Brain microvascular endothelial cell (primary cell): ENCODE measurements at regions not wholly inside any gene's neighbourhood (a gene's known extent, or its start where the extent isn't known, plus 50 kb on each side); places are given as distances from the start of the nearest gene placed in this dataset.

ENCODE experiments used
- DNase-seq: peaks from one replicate; pipeline ENCODE4 v3.0.0-alpha.2; 2020
- H3K27ac ChIP-seq: fragments of 250-450 bp; sonication (Bioruptor Pico); 2 replicates; pipeline ENCODE4 v1.5.1; 2020; ENCODE audit warnings: mild to moderate bottlenecking, moderate library complexity
- H3K27me3 ChIP-seq: fragments of 250-450 bp; sonication (Bioruptor Pico); replicated peaks from 2 replicates; pipeline ENCODE4 v1.5.1; 2020; ENCODE audit warnings: mild to moderate bottlenecking
- H3K36me3 ChIP-seq: fragments of 250-450 bp; sonication (Bioruptor Pico); replicated peaks from 2 replicates; pipeline ENCODE4 v1.5.1; 2020; ENCODE audit warnings: mild to moderate bottlenecking
- H3K4me3 ChIP-seq: 2 replicates; pipeline ENCODE4 v1.5.1; 2011; ENCODE audit warnings: low read depth, mild to moderate bottlenecking, control low read depth, low read length, moderate library complexity
- in situ Hi-C: cut with HindIII; loops from 2 replicates; pipeline ENCODE4 v1.10.0; 2017; ENCODE audit warnings: low sequenced_read_pairs, low pct_ligation_motif_present
- TF ChIP-seq, protein P1 (sequence below): IDR thresholded peaks from 2 replicates; pipeline ENCODE4 v1.5.1; 2011; ENCODE audit warnings: low read depth, mild to moderate bottlenecking, moderate library complexity, low read length, control low read depth, inconsistent platforms; ENCODE audit errors: missing control alignments

DNA sequence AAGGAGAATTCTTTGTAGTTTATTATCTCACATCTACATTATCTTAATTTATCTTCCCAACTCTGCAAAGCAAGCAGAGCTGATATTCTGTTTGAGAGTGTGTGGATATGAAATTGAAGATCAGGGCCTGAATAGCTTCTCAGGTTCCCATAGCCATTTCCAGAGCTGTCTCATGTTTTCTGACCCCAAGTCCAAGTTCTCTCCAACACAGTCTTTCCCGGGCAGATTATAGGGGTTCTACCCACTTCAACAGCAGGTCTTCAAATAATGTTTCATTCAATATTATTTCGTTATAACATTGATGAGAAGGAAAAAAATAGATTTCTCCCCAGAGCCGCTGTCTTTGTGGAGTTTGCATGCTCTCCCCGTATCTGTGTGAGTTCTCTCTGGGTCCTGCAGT, 234.9 kb downstream of the ENC1 start:
- Histone ChIP-seq H3K36me3 (no peaks in the 10 kb centered on the region), H3K4me3 (no peak overlapping the region), H3K27me3 (no peaks in the 10 kb centered on the region), H3K27ac (no peak overlapping the region)
- TF ChIP-seq, protein P1, sequence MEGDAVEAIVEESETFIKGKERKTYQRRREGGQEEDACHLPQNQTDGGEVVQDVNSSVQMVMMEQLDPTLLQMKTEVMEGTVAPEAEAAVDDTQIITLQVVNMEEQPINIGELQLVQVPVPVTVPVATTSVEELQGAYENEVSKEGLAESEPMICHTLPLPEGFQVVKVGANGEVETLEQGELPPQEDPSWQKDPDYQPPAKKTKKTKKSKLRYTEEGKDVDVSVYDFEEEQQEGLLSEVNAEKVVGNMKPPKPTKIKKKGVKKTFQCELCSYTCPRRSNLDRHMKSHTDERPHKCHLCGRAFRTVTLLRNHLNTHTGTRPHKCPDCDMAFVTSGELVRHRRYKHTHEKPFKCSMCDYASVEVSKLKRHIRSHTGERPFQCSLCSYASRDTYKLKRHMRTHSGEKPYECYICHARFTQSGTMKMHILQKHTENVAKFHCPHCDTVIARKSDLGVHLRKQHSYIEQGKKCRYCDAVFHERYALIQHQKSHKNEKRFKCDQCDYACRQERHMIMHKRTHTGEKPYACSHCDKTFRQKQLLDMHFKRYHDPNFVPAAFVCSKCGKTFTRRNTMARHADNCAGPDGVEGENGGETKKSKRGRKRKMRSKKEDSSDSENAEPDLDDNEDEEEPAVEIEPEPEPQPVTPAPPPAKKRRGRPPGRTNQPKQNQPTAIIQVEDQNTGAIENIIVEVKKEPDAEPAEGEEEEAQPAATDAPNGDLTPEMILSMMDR = no peak
- no peak for DNase-seq
- in situ Hi-C loops = no loop called here

DNA sequence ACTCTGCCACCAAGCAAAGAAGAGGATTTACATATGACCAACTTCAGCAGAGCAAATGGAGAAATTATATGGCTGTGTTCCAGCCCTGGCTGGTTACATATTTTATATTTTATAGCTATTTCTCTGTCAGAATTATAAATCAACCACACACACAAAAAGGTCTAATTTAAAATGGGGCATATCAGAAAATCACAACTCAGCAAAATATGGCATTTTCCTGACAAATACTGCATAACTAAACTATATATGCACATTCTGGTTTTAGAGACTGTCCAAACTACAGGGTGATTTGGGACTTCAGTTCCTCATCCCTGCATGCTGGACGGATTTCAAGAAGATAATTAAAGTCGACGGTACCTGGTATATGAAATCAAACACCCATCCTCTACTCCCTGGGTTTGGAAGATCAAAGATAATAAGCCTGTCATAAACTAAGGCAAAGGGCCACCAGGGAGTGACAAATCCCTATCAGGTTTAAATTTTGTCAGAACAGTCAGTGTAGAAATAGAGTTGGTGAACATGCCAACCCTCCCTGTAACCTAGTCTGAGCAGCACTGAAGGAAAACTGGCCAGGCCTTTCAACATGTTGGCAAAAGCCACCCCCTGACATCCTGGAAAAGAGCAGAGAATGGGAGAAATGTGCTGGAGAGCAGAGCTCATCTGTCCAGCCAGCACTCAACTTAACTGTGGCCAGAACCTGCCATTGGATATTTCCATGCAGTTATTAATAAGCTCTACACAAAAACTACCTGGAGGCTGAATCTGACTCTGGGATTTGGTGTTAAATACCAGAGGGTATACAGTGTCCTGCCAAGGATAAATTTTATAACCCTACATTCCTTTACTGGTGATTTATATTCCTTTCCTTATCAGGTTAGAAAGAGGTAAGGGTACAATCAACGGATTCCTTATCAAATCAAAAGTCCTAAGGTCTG, 235.7 kb downstream of the ENC1 start:
- H3K27me3 ChIP-seq = no peaks in the 10 kb centered on the region
- DNase-seq = no peak
- H3K4me3 ChIP-seq = no peak overlapping the region
- H3K27ac ChIP-seq = no peak overlapping the region
- TF ChIP-seq, protein P1 = no peak
- in situ Hi-C loops = no loop called here
- no peaks in the 10 kb centered on the region for H3K36me3 ChIP-seq

DNA sequence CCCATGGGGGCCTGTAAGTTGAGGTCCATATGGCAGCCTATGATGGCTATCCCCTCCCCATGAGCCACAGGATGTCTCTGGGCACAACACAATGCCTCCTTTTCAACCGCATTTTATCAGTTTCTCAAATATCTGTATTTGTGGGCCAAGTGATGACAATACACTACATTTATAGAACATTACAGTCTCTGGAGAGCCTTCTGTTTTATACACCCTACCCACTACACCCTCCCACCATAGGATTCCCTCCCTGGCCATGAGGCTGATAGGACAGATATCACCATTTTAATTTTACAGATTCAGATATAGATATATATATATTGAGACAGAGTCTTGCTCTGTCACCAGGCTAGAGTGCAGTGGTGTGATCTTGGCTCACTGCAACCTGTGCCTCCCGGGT, 236.8 kb downstream of the ENC1 start:
- in situ Hi-C loops = no loop called here
- H3K27me3 ChIP-seq = no peaks in the 10 kb centered on the region
- no peaks in the 10 kb centered on the region for H3K36me3 ChIP-seq
- TF ChIP-seq, protein P1 = no peak
- DNase-seq = no peak
- no peak overlapping the region for H3K27ac ChIP-seq
- H3K4me3 ChIP-seq = no peak overlapping the region

DNA sequence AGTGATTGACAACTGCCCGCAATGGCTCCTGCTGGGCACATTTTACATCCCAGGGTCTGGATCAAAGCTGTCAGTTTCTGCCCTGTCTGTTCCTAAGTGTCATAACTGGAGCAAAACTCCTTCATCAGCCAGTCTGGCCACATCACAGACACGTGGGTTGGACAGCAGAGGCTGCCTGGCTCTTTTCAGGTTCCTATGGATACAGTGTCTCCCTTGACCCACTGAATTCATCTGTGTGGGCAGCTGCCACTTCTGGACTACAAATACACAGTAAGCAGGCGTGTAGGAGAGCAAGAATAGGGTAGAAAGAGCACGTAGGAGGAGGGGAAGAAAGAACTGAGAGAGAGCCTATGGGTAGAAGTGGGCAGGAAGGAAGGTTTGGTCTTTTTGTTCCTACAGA, 238.0 kb downstream of the ENC1 start:
- TF ChIP-seq, protein P1 = no peak
- H3K36me3 ChIP-seq = no peaks in the 10 kb centered on the region
- DNase-seq = no peak
- no peaks in the 10 kb centered on the region for H3K27me3 ChIP-seq
- no peak overlapping the region for H3K4me3 ChIP-seq
- in situ Hi-C loops = no loop called here
- no peak overlapping the region for H3K27ac ChIP-seq

DNA sequence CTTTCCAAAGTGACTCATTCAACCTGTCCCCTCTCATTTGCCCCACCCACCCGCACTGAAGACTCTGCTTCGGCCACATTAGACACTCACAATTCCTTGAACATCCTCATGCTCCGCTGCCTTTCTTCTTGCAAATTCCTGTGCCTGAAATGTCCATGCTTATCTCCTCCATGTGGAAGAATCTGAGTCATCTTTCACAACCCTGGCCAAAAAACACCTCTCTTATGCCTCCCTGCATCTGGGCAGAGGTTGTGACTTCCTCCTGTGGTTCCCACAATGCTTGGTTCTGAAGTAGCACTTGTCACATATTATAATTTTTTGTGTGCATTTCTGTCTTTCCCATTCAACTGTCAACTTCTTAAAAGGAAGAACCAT, 238.6 kb downstream of the ENC1 start:
- no peak overlapping the region for H3K4me3 ChIP-seq
- H3K27ac ChIP-seq = no peak overlapping the region
- TF ChIP-seq, protein P1 = no peak
- H3K36me3 ChIP-seq = no peaks in the 10 kb centered on the region
- in situ Hi-C loops = no loop called here
- H3K27me3 ChIP-seq = no peaks in the 10 kb centered on the region
- peak; percentile 23 for DNase-seq
